Mesendoderm (in vitro differentiated cells): ENCODE measurements at regions not wholly inside any gene's neighbourhood (a gene's known extent, or its start where the extent isn't known, plus 50 kb on each side); places are given as distances from the start of the nearest gene placed in this dataset.

Experiments used
- DNase-seq: peaks from one replicate; pipeline ENCODE4 v3.0.0; 2013
- H2AK5ac ChIP-seq: 2 replicates; pipeline ENCODE4 v1.6.1; 2013; ENCODE audit warnings: low read length, inconsistent platforms
- H2BK120ac ChIP-seq: 2 replicates; pipeline ENCODE4 v1.6.1; 2013; ENCODE audit warnings: low read depth, mild to moderate bottlenecking, low read length, moderate library complexity, mixed read lengths
- H2BK15ac ChIP-seq: replicated peaks from 2 replicates; pipeline ENCODE4 v1.6.1; 2013; ENCODE audit warnings: low read depth, mild to moderate bottlenecking, moderate library complexity
- H2BK5ac ChIP-seq: 2 replicates; pipeline ENCODE4 v1.6.1; 2013; ENCODE audit warnings: low read length, inconsistent platforms
- H3K18ac ChIP-seq: 2 replicates; pipeline ENCODE4 v1.6.1; 2013; ENCODE audit warnings: mild to moderate bottlenecking, low read length, mixed read lengths
- H3K23ac ChIP-seq: one replicate; pipeline ENCODE4 v1.6.1; 2013; ENCODE audit warnings: low read length
- H3K27ac ChIP-seq: 2 replicates; pipeline ENCODE4 v1.5.1; 2013; ENCODE audit warnings: low read depth, mild to moderate bottlenecking, inconsistent platforms, low read length, moderate library complexity
- H3K27me3 ChIP-seq: 2 replicates; pipeline ENCODE4 v1.6.1; 2013; ENCODE audit warnings: low read length, control low read depth, mild to moderate bottlenecking, inconsistent platforms; ENCODE audit not compliant: insufficient read depth, poor library complexity
- H3K36me3 ChIP-seq: 2 replicates; pipeline ENCODE4 v1.6.1; 2013; ENCODE audit warnings: low read length, inconsistent platforms; ENCODE audit not compliant: control insufficient read depth, insufficient read depth
- H3K4ac ChIP-seq: one replicate; pipeline ENCODE4 v1.6.1; 2013; ENCODE audit warnings: low read depth, mild to moderate bottlenecking, low read length, moderate library complexity
- H3K4me1 ChIP-seq: 2 replicates; pipeline ENCODE4 v1.6.1; 2013; ENCODE audit warnings: low read depth, low read length, inconsistent platforms; ENCODE audit not compliant: control insufficient read depth
- H3K4me2 ChIP-seq: 2 replicates; pipeline ENCODE4 v1.6.1; 2013; ENCODE audit warnings: low read length
- H3K4me3 ChIP-seq: 2 replicates; pipeline ENCODE4 v1.5.1; 2013; ENCODE audit warnings: mild to moderate bottlenecking, low read length
- H3K56ac ChIP-seq: one replicate; pipeline ENCODE4 v1.6.1; 2013; ENCODE audit warnings: low read length
- H3K79me1 ChIP-seq: 2 replicates; pipeline ENCODE4 v1.6.1; 2013; ENCODE audit warnings: low read length, inconsistent platforms
- H3K79me2 ChIP-seq: 2 replicates; pipeline ENCODE4 v1.6.1; 2013; ENCODE audit warnings: mild to moderate bottlenecking, low read length; ENCODE audit not compliant: control insufficient read depth, insufficient read depth
- H3K9ac ChIP-seq: 2 replicates; pipeline ENCODE4 v1.6.1; 2013; ENCODE audit warnings: low read length, inconsistent platforms
- H4K5ac ChIP-seq: one replicate; pipeline ENCODE4 v1.6.1; 2013; ENCODE audit warnings: low read length
- H4K8ac ChIP-seq: one replicate; pipeline ENCODE4 v1.6.1; 2013; ENCODE audit warnings: low read depth, mild to moderate bottlenecking, control low read depth, low read length, moderate library complexity
- WGBS: extraction: QIAGEN DNeasy Blood & Tissue Kit; methylation state at CpG from one replicate; pipeline ENCODE4 v1.1.7; 2013; ENCODE audit warnings: low lambda C conversion rate, missing lambda C conversion rate; ENCODE audit not compliant: insufficient coverage; ENCODE audit errors: extremely low coverage; 5-methylcytosine and 5-hydroxymethylcytosine counted together

DNA sequence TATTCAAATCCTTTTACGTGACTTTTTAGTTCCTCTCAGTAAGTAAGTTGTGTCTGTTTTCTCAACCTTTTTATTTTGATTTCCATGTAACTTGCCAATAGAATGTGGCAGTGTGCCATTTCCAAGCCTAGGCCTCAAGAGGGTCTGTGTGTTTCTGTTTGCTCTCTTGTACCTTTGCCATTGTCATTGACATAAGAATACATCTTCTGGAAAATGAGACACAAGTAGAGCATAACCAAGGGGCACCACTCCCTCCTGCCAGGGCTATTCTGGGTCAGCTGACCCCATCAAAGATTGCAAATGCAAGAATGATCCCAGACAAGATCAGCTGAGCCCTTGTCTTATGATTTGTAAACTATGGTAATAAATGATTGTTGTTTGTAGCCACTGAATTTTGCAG lies 524.0 kb downstream of the IPMK start:
- no peak overlapping the region for H2BK5ac ChIP-seq
- no peak overlapping the region for H3K9ac ChIP-seq
- H2AK5ac ChIP-seq, result no peak overlapping the region
- no peak overlapping the region for H3K4me2 ChIP-seq
- no peaks in the 10 kb centered on the region for H3K36me3 ChIP-seq
- no peak overlapping the region for H3K4me3 ChIP-seq
- no peak overlapping the region for H4K8ac ChIP-seq
- no peaks in the 10 kb centered on the region for H3K4me1 ChIP-seq
- H3K79me1 ChIP-seq, result no peaks in the 10 kb centered on the region
- no peak overlapping the region for H3K23ac ChIP-seq
- no peak for DNase-seq
- no peaks in the 10 kb centered on the region for H3K27me3 ChIP-seq
- H4K5ac ChIP-seq, result no peak overlapping the region
- H3K79me2 ChIP-seq, result no peaks in the 10 kb centered on the region
- WGBS, result no CpG with 5 or more reads among the region's 1 CpG
- no peak overlapping the region for H3K56ac ChIP-seq
- no peak overlapping the region for H3K18ac ChIP-seq
- H3K4ac ChIP-seq, result no peak overlapping the region
- H3K27ac ChIP-seq, result no peak overlapping the region
- H2BK120ac ChIP-seq, result no peak overlapping the region
- H2BK15ac ChIP-seq, result no peak overlapping the region

DNA sequence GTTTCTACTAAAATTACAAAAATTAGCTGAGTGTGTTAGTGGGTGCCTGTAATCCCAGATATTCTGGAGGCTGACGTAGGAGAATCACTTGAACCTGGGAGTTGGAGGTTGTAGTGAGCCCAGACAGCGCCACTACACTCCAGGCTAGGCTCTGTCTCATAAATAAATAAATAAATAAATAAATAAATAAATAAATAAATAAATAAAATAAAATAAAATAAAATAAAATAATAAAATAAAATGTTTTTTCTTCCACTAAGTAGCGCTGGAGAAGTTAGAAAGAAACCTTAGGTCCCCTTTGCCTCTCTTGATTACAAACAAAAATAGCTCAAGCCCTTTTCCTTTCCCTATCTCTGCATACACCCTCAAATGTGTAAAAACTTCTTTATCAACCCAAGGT lies 525.9 kb downstream of the IPMK start:
- no CpG with 5 or more reads among the region's 3 CpGs for WGBS
- Histone ChIP-seq H3K27me3 (no peaks in the 10 kb centered on the region), H3K79me1 (no peaks in the 10 kb centered on the region), H3K9ac (no peak overlapping the region), H2BK5ac (no peak overlapping the region), H4K5ac (no peak overlapping the region), H2BK120ac (no peak overlapping the region), H3K4me1 (no peaks in the 10 kb centered on the region), H3K23ac (no peak overlapping the region), H3K79me2 (no peaks in the 10 kb centered on the region), H3K56ac (no peak overlapping the region), H2AK5ac (no peak overlapping the region), H3K18ac (no peak overlapping the region), H3K4me3 (no peak overlapping the region), H3K27ac (no peak overlapping the region), H3K4me2 (no peak overlapping the region), H4K8ac (no peak overlapping the region), H3K36me3 (no peaks in the 10 kb centered on the region), H3K4ac (no peak overlapping the region), H2BK15ac (no peak overlapping the region)
- no peak for DNase-seq

DNA sequence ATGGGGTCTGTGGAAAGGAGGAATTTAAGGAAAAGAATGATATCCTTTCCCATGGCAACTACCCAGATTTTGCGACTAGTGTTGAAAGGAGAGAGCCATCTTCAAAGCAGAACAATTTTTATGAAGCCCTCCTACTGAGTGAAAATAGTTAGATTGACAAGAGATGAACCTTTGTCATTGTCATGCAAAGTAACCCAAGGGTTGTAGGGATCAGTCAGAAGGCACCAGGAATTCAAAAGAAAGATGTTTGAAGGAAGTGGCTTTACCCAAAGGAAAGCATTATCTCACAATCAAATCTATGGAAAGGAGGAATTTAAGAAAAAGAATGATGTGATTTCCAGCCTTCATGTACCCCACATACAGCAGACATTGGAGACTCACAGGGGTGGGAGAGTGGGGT lies 544.4 kb downstream of the IPMK start:
- Histone ChIP-seq H3K9ac (no peak overlapping the region), H3K27ac (no peak overlapping the region), H3K23ac (no peak overlapping the region), H2BK5ac (no peak overlapping the region), H4K8ac (no peak overlapping the region), H3K79me1 (no peaks in the 10 kb centered on the region), H3K18ac (no peak overlapping the region), H3K4ac (no peak overlapping the region), H3K4me3 (no peak overlapping the region), H2BK120ac (no peak overlapping the region), H3K79me2 (no peaks in the 10 kb centered on the region), H3K4me2 (no peak overlapping the region), H2BK15ac (no peak overlapping the region), H2AK5ac (no peak overlapping the region), H3K56ac (no peak overlapping the region), H3K4me1 (no peaks in the 10 kb centered on the region), H3K27me3 (no peaks in the 10 kb centered on the region), H3K36me3 (no peaks in the 10 kb centered on the region), H4K5ac (no peak overlapping the region)
- DNase-seq, result peak; percentile 47
- WGBS, result no CpG with 5 or more reads among the region's 1 CpG

GRCh38 chr10:57716884-57717283 lies 550.8 kb downstream of the IPMK start:
- Histone ChIP-seq H3K79me2 (no peaks in the 10 kb centered on the region), H2AK5ac (no peak overlapping the region), H4K5ac (no peak overlapping the region), H3K18ac (no peak overlapping the region), H3K4me2 (no peak overlapping the region), H3K79me1 (no peaks in the 10 kb centered on the region), H3K9ac (no peak overlapping the region), H3K4ac (no peak overlapping the region), H3K36me3 (no peaks in the 10 kb centered on the region), H3K4me1 (no peaks in the 10 kb centered on the region), H2BK15ac (no peak overlapping the region), H3K27ac (no peak overlapping the region), H4K8ac (no peak overlapping the region), H2BK120ac (no peak overlapping the region), H3K56ac (no peak overlapping the region), H3K23ac (no peak overlapping the region), H3K4me3 (no peak overlapping the region), H2BK5ac (no peak overlapping the region), H3K27me3 (no peaks in the 10 kb centered on the region)
- peak; percentile 61 for DNase-seq
- no CpG with 5 or more reads among the region's 2 CpGs for WGBS

DNA sequence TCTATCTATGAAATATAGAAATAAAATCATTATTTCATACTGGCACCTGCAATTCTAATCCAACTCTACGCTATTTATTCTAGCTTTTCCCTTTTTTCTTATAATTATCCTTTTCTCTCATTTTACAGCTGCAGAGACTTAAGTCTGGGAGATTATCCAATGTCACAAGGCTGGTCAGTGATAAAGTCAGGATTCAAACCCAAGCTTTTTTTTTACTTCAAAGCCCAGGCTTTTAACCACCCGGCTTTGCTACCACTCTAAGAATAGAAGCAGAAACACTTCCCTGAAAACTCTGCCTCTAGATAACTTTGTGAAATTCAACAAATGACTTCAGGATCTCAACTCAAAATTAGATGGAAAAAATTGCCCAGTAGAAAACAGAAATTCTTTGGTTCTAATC lies 552.5 kb downstream of the IPMK start:
- Histone ChIP-seq H3K56ac (no peak overlapping the region), H3K4ac (no peak overlapping the region), H3K9ac (no peak overlapping the region), H3K36me3 (no peaks in the 10 kb centered on the region), H3K4me3 (no peak overlapping the region), H3K79me1 (no peaks in the 10 kb centered on the region), H3K4me2 (no peak overlapping the region), H2BK120ac (no peak overlapping the region), H3K23ac (no peak overlapping the region), H3K27me3 (no peaks in the 10 kb centered on the region), H3K27ac (no peak overlapping the region), H3K79me2 (no peaks in the 10 kb centered on the region), H2AK5ac (no peak overlapping the region), H2BK5ac (no peak overlapping the region), H3K18ac (no peak overlapping the region), H4K8ac (no peak overlapping the region), H3K4me1 (no peaks in the 10 kb centered on the region), H2BK15ac (no peak overlapping the region), H4K5ac (no peak overlapping the region)
- 100% methylated on average over 1 of the region's 2 CpGs for WGBS
- no peak for DNase-seq

- H2BK15ac ChIP-seq, result no peak overlapping the region
- H3K23ac ChIP-seq, result no peak overlapping the region
- no peak for DNase-seq
- H3K79me1 ChIP-seq, result no peaks in the 10 kb centered on the region
- no peak overlapping the region for H2AK5ac ChIP-seq
- H3K9ac ChIP-seq, result no peak overlapping the region
- WGBS, result no CpG with 5 or more reads among the region's 2 CpGs
- no peak overlapping the region for H4K5ac ChIP-seq
- H3K27me3 ChIP-seq, result peaks cover 1% of the 10 kb centered on the region
- no peaks in the 10 kb centered on the region for H3K36me3 ChIP-seq
- no peak overlapping the region for H3K27ac ChIP-seq
- H3K4me2 ChIP-seq, result no peak overlapping the region
- no peak overlapping the region for H4K8ac ChIP-seq
- no peaks in the 10 kb centered on the region for H3K79me2 ChIP-seq
- H3K4me3 ChIP-seq, result no peak overlapping the region
- H3K56ac ChIP-seq, result no peak overlapping the region
- no peak overlapping the region for H2BK120ac ChIP-seq
- H3K18ac ChIP-seq, result no peak overlapping the region
- no peak overlapping the region for H2BK5ac ChIP-seq
- H3K4me1 ChIP-seq, result no peaks in the 10 kb centered on the region
- no peak overlapping the region for H3K4ac ChIP-seq
Measured at GRCh38 chr10:57707300-57707658, 560.4 kb downstream of the IPMK start.
